Stimulated activated CD4-positive, alpha-beta T cell treated with anti-CD3 and anti-CD28 coated beads, Interleukin-1b, Interleukin-23, amount 100 ng/mL, for 1 hour (primary cell): ENCODE measurements at regions not wholly inside any gene's neighbourhood (a gene's known extent, or its start where the extent isn't known, plus 50 kb on each side); places are given as distances from the start of the nearest gene placed in this dataset.

Source experiments
- DNase-seq, 2 donors: peaks; one replicate each; pipeline ENCODE4 v3.0.0-alpha.2; 2020; ENCODE audit warnings: low read depth in 2 of 2

DNA sequence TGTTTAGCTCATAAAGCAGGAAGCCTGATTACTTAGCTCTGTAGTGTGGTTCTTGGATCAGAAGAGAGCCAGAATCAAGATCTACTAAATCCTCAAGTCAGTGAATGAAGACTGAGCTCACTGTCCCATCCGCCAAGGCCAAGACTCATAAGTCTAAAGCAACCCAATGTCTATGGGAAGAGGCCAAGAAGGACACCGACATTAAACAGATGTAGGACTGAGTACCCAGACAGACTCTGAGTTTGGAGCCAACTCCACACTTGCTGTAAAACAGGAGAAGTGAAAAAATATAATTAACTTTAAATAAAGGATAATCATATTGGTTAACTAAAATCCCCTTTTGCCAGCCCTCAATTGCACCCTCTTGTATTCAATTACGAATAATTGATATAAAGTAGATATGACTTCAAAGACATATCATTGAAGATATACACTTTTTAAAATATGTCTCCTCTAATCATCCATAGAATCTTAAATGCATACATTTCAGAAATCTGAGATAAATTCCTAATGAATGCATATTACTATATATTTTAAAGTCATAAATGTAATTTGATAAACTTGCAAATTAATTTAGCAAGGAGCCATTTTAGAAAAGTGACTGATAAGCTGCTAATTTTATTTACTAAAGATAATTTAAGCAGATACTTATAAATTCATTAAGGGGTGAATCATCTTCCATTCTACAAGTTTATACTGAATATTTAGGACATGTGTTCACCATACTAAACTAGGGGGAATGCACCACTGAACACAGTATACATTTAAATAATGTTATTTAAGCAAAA, 617.0 kb upstream of the ARID1B start:
- no peak for DNase-seq

GRCh38 chr6:156154896-156155295, 622.3 kb upstream of the ARID1B start:
- no peak for DNase-seq

DNA sequence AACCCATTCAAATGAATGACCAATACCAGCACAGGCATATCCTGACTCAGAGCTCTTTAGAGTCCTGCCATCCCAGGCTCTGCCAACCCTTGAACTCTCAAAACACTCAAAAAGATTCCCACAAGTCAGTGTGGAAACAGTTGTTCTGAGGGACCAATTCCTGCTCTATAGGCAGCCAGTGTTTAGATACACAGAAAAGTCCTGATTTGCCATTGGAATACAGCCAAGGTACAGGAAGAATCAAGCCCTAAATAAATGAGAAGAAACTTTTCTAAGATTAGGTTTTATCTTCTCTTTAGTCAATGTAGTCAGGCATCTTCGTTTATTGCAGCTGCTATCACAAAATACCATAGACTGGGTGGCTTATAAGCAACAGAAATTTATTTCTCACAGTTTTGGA, 626.8 kb upstream of the ARID1B start:
- DNase-seq, result no peak

GRCh38 chr6:156146891-156147290, 630.3 kb upstream of the ARID1B start:
- DNase-seq, result no peak

GRCh38 chr6:156131221-156131903, 645.8 kb upstream of the ARID1B start:
- no peak for DNase-seq

DNA sequence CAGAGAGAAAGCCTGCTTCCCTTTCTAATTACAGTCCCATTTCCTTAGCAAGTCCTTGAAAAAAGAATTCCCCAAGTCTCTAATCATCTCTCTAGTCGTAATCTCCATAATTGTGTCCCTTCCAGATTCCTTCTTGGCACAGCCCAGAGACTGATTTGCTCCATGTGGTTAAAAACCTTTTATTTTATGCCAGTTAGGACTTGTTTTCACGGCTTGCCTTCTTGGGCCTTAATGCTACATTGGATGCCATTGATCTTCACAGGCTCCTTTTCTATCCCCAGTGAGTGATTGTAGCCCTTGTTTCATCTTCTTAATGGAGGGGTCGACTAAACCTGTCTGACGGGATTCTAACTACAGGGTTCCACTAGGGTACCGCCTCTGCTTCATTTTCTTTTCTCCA, 650.6 kb upstream of the ARID1B start:
- DNase-seq, result no peak

DNA sequence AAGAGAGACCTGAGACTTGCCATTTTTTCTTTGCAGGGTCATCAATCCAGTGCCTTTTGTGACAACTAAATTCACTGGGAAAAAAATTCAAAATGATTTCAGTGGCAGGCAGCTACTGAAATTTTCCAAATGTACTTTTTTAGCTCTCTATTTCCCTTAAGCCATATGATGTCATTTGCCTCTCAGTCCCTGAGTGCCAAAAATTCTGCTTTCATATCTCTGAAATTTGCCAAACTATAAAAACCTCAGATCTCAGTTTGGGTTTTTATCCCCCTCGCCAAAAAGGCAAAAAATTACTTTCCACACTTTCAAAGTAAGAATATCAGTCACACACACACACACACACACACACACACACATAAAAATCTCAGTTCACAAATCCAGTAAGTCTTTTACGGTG, 651.3 kb upstream of the ARID1B start:
- DNase-seq, result no peak

DNA sequence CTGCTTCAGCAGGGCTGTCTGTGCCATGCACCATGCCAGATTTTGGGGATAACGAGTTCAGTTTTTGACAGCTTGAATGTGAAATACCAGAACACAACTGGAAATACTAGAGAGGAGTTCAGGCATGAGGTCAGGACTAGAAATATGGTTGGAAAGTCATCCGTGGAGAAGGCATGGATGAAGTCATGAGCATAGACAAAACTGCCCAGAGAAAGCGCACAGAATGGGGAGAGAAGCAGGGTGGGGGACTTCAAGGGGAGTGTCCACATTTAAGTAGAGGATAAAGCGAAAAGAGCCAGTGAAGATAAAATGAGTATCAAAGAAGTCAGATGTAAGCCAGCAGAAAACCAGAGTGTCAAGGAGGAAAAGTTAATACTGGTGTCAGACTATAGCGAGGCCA, 653.4 kb upstream of the ARID1B start:
- DNase-seq, result no peak

- no peak for DNase-seq
Observed at GRCh38 chr6:156121973-156122372, 655.2 kb upstream of the ARID1B start.

DNA sequence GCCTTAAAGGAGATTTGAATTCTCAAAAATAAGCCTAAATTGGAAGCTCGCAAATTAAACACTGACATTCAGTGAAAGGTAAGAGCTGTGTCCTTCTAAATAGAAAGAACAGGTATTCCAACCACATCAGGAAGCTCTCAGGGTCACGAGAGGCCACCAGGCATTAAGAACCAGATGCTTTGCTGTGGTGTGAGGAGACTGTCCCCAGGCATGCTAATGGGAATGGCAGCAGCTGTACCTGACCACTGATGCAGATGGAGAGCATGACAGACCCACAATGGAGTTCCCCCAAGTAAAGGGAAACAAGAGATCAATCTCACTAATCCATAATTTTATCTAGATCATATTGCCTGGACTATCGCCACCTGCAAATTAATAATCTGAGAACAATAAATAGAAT, 658.9 kb upstream of the NOX3 start:
- no peak for DNase-seq

DNA sequence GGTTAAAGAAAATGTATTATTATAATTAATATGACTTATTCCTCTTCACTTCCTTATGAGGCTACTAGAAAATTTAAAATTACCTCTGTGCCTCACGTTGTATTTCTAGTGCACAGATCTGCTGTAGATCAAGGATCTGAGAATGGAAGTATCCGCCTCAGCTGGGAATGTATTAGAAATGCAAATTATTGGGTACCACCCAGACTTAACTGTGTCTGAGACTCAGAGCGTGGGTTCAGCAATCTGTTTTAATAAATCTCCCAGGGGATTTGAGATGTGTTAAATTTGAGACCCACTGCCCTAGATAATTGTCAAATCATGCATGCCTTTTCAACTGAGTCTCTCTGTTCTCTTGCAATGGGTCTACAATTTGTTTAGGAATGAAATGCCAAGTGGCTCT, 658.0 kb upstream of the NOX3 start:
- no peak for DNase-seq

- DNase-seq, result no peak
Observed at GRCh38 chr6:156111913-156112312, 656.3 kb upstream of the NOX3 start.

- DNase-seq, result no peak
Observed at GRCh38 chr6:156110249-156110648, 654.6 kb upstream of the NOX3 start.

DNA sequence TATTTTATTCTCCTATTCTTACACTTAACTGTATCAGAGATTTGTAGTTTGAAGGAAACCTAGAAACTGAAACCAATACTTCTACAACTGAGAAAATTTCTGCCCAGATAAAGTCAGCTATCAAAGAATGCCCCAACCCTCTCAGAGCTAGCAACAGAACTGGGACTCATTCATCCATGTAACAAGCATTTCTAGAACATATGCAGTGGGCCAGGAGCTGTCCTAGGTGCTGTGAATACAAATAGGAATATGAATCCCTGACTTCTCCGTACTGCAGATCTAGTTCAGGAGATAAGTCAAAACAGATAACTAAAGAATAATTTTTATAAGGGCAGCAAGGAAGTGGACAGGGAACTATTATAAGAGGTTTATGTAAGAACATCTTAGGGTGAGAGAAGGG, 654.1 kb upstream of the NOX3 start:
- no peak for DNase-seq

DNA sequence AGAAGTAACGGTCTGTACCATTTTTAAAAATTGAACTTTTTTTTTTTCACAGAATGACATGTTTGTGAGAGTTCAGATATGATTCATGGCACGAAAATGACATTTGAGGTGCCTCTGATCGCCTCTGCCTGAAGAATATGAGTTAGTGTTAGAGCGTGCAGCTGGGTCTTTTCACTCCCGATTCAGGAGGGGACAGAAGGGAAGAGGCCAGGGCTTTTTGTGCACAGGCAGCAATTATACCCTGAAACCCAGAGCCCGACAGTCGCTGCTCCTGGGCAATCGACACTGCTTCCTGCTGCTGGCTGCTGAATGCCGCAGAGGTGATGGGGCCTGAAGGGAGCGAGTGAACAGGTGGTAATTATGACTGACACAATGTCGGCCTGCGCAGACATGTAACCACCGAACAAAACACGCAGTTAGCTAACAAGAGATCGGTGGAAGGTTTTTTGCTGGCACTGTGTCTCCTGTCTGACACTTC, 652.0 kb upstream of the NOX3 start:
- DNase-seq, result no peak

DNA sequence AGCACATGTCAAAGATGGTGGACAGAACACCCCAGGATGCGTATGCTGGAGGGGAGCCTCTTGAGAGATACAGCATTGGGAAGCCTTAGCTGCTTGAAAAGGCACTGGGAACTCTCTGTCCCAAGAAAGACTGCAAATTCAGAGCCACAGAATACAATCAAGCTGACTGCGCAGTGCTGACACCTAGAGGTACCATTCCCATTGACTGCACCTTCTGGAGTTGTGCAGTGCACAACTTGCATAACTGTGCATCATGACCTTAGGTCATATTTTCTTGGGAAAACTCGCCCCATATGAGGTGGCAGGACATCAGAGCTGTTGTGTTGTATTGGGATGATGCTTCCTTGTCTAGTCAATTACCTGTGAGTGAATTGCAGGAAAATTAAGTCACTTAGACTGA, 646.5 kb upstream of the NOX3 start:
- DNase-seq, result no peak

GRCh38 chr6:156098839-156099238, 643.2 kb upstream of the NOX3 start:
- no peak for DNase-seq

GRCh38 chr6:156087487-156087886, 631.8 kb upstream of the NOX3 start:
- DNase-seq, result no peak

DNA sequence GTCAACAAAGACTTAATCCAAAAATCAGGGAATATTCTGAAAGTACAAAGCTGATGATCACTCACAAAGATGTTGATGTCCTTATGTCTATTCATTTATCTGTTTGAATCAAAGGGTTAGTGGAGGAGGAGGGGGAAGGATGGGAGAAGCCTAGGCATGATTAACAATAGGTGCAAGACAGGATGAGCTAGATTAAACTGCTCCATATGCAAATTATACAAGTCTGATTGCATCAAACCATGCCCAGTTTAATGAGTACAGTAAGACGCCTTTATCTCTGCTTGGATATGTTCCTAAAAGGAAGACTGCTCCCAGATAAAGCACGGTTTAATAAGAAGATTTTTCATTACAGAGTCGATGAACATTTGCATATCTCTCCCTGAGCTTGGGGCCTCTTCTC, 626.4 kb upstream of the NOX3 start:
- no peak for DNase-seq

DNA sequence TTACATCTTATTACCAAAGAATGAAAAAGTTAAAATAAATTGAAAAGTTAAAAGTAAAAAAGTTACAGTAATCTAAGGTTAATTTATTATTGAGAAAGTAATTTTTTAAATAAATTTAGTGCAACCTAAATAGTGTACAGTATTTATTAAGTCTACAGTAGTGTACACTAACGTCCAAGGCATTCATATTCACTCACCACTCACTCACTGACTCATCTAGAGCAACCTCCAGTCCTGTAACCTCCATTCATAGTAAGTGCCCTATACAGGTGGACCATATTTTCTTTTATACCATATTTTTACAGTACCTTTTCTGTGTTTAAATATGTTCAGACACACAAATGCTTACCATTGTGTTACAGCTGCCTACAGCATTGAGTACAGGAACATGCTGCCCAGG, 624.7 kb upstream of the NOX3 start:
- DNase-seq, result no peak

GRCh38 chr6:156068881-156069280, 613.2 kb upstream of the NOX3 start:
- DNase-seq, result no peak

GRCh38 chr6:156065849-156066248, 610.2 kb upstream of the NOX3 start:
- no peak for DNase-seq

- DNase-seq, result no peak
Observed at GRCh38 chr6:156062091-156062563, 606.5 kb upstream of the NOX3 start.
